Activated naive CD8-positive, alpha-beta T cell treated with anti-CD3 and anti-CD28 coated beads, Interleukin-2, amount 50 U/mL, for 24 hours (primary cell): ENCODE measurements at regions not wholly inside any gene's neighbourhood (a gene's known extent, or its start where the extent isn't known, plus 50 kb on each side); places are given as distances from the start of the nearest gene placed in this dataset.

ENCODE experiments used
- ATAC-seq: fragments of 150-1000 bp; cut with Tn5 transposase; one replicate; pipeline ENCODE4 v1.10.0; 2021
- DNase-seq: peaks from one replicate; pipeline ENCODE4 v3.0.0; 2021
- H3K27ac Mint-ChIP-seq: one replicate; pipeline ENCODE4 v1.8.0; 2021; ENCODE audit warnings: mild to moderate bottlenecking, mixed read lengths
- H3K27me3 Mint-ChIP-seq: one replicate; pipeline ENCODE4 v1.8.0; 2021; ENCODE audit warnings: mixed read lengths
- H3K36me3 Mint-ChIP-seq: one replicate; pipeline ENCODE4 v1.8.0; 2021; ENCODE audit warnings: low read depth, mixed read lengths
- H3K4me1 Mint-ChIP-seq: one replicate; pipeline ENCODE4 v1.8.0; 2021; ENCODE audit warnings: mixed read lengths
- H3K4me3 Mint-ChIP-seq: one replicate; pipeline ENCODE4 v1.8.0; 2021; ENCODE audit warnings: mild to moderate bottlenecking, moderate library complexity, mixed read lengths
- H3K9me3 Mint-ChIP-seq: one replicate; pipeline ENCODE4 v1.8.0; 2021; ENCODE audit warnings: mixed read lengths

GRCh38 chr9:16357828-16358227, 512.6 kb downstream of the BNC2 start:
- H3K9me3 Mint-ChIP-seq, result peaks cover 4% of the 10 kb centered on the region
- H3K4me3 Mint-ChIP-seq, result no peak overlapping the region
- no peaks in the 10 kb centered on the region for H3K4me1 Mint-ChIP-seq
- ATAC-seq, result no peak
- DNase-seq, result no peak
- no peaks in the 10 kb centered on the region for H3K27me3 Mint-ChIP-seq
- H3K36me3 Mint-ChIP-seq, result no peaks in the 10 kb centered on the region
- H3K27ac Mint-ChIP-seq, result no peak overlapping the region

GRCh38 chr9:16358751-16359150, 511.7 kb downstream of the BNC2 start:
- no peaks in the 10 kb centered on the region for H3K27me3 Mint-ChIP-seq
- DNase-seq, result no peak
- ATAC-seq, result no peak
- peaks cover 4% of the 10 kb centered on the region for H3K9me3 Mint-ChIP-seq
- no peaks in the 10 kb centered on the region for H3K36me3 Mint-ChIP-seq
- H3K4me3 Mint-ChIP-seq, result no peak overlapping the region
- H3K4me1 Mint-ChIP-seq, result no peaks in the 10 kb centered on the region
- no peak overlapping the region for H3K27ac Mint-ChIP-seq
